ENCODE measurements at regions not wholly inside any gene's neighbourhood (a gene's known extent, or its start where the extent isn't known, plus 50 kb on each side); places are given as distances from the start of the nearest gene placed in this dataset.

DNA sequence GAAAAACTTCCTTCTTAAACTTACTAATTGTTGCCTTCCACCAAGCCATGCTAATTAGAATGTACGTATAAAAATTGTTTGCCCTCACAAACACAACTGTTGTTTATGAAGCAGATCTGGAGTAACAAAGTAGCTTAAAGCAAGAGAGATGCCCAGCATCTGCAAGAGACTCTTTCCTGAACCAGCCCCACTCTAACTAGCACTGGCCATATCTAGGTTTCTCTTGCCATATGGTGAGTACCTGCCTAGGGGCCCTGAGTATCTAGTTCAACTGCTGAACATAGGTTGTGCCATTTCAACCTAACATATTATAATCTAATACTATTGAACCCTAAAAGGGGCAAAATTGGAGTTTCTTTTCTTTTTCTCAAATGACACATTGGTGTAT lies 883.4 kb upstream of the B3GALT2 start:
- TF ChIP-seq CTCF (IDR thresholded peaks at IDR 0.05; ENCODE audit: poor library complexity) (no peak), EZH2phosphoT487 (IDR thresholded peaks at IDR 0.05; ENCODE audit: low read depth, severe bottlenecking, unreplicated experiment) (no peak)
